RWPE1 (cell line): ENCODE measurements at regions not wholly inside any gene's neighbourhood (a gene's known extent, or its start where the extent isn't known, plus 50 kb on each side); places are given as distances from the start of the nearest gene placed in this dataset.

Experiments used
- CTCF ChIA-PET: fragments of 350-600 bp; sonication (Branson Sonifier 250); formaldehyde crosslinking; extraction: SDS; loops from one replicate; lab custom pipeline; 2021; lab: Yijun Ruan, JAX
- POLR2A ChIA-PET: fragments of 400-600 bp; formaldehyde crosslinking; extraction: SDS; loops from one replicate; lab custom pipeline; 2020; ENCODE audit warnings: antibody characterized with exemption; ENCODE audit not compliant: low non-redundant PET; lab: Yijun Ruan, JAX
- DNase-seq: peaks from one replicate; pipeline ENCODE4 v3.0.0; 2012; ENCODE audit warnings: low spot score
- H3K27ac ChIP-seq: fragments of 450-650 bp; 2 replicates; pipeline ENCODE4 v1.5.1; 2017
- CTCF ChIP-seq: fragments of 450-650 bp; conservative IDR thresholded peaks from 2 replicates; pipeline ENCODE4 v1.5.1; 2017; ENCODE audit warnings: low read depth, mild to moderate bottlenecking

- DNase-seq: no peak
- H3K27ac ChIP-seq: no peak overlapping the region
- ChIA-PET POLR2A (no interaction called here), CTCF (no interaction called here)
- TF ChIP-seq CTCF: no peak
Measured at GRCh38 chr7:90007831-90008230, 146.4 kb upstream of the STEAP1 start.

GRCh38 chr7:90022213-90022612 lies 132.1 kb upstream of the STEAP1 start:
- no peak for DNase-seq
- TF ChIP-seq CTCF: no peak
- no peak overlapping the region for H3K27ac ChIP-seq
- ChIA-PET POLR2A (no interaction called here), CTCF (no interaction called here)

GRCh38 chr7:90025771-90026170 lies 128.5 kb upstream of the STEAP1 start:
- no peak for DNase-seq
- ChIA-PET CTCF (no interaction called here), POLR2A (no interaction called here)
- H3K27ac ChIP-seq: no peak overlapping the region
- no peak for TF ChIP-seq CTCF

GRCh38 chr7:90033850-90034249 lies 120.4 kb upstream of the STEAP1 start:
- POLR2A ChIA-PET: no interaction called here
- TF ChIP-seq CTCF: no peak
- H3K27ac ChIP-seq: no peak overlapping the region

DNA sequence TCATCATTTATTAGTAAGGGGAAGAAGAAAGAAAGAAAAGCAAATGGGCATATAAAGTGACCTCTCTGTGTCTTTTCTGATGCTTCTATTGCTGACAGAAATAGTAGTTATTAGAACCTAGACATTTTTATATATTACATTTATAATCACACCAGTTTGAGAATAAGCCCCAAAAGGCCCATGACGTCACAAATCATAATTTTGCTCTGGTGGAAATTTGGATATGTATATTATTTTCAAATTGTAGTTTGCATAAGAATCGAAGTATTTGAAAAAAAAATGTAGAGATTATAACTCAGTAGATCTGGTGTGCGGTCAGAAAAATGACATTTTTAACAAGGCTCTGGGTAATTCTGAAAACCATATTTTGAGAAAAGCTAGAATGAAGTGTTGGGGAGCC lies 101.2 kb upstream of the STEAP1 start:
- DNase-seq: no peak
- ChIA-PET CTCF (no interaction called here), POLR2A (no interaction called here)
- no peak overlapping the region for H3K27ac ChIP-seq
- TF ChIP-seq CTCF: no peak

More at GRCh38 chr7:90033850-90034249, 120.4 kb upstream of the STEAP1 start:
- CTCF ChIA-PET: no interaction called here
- no peak for DNase-seq

DNA sequence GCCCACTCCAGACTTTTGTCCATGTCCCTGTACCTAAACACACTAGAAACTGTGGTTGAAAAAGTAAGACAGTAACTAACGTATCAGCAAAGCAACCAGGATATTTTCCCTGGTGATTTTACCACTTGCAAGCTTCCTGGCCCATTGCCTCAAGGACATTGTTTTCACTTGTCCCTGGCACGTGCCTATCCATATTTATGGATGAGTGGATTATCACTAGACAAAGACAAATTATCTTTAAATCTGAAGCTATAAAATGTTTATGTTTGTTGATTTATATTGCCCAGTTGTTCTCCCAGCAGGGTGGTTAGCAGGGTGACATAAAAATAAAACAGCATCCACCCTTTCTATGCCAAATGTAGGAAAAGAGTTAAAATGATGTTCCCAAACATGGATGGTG lies 93.2 kb upstream of the STEAP1 start:
- CTCF ChIA-PET: no interaction called here
- no peak for DNase-seq
- TF ChIP-seq CTCF: no peak
- no peak overlapping the region for H3K27ac ChIP-seq
- POLR2A ChIA-PET: no interaction called here

- no peak for DNase-seq
- no peak overlapping the region for H3K27ac ChIP-seq
- CTCF ChIA-PET: no interaction called here
- TF ChIP-seq CTCF: no peak
- POLR2A ChIA-PET: no interaction called here
Measured at GRCh38 chr7:90064370-90064769, 89.9 kb upstream of the STEAP1 start.
